Peyer's patch (tissue), 4 donors: ENCODE measurements at regions not wholly inside any gene's neighbourhood (a gene's known extent, or its start where the extent isn't known, plus 50 kb on each side); places are given as distances from the start of the nearest gene placed in this dataset.

Experiments used
- DNase-seq, 3 donors: peaks; one replicate each; pipeline ENCODE4 v3.0.0-alpha.2; 2017 to 2019
- H3K27ac ChIP-seq, 4 donors: fragments of 200-600 bp; sonication (generic); one replicate each; pipeline ENCODE4 v1.5.1; 2016 to 2019
- H3K27me3 ChIP-seq, 2 donors: fragments of 200-600 bp; sonication (generic); one replicate each; pipeline ENCODE4 v1.5.1; 2019
- H3K36me3 ChIP-seq, 3 donors: fragments of 200-600 bp; sonication (generic); one replicate each; pipeline ENCODE4 v1.5.1; 2016 to 2019
- H3K4me1 ChIP-seq, 4 donors: fragments of 200-600 bp; sonication (generic); one replicate each; pipeline ENCODE4 v1.5.1; 2016 to 2019
- H3K4me3 ChIP-seq, 4 donors: fragments of 200-600 bp; sonication (generic); 1 replicate in 3 of 4; 2 replicates in 1 of 4; pipeline ENCODE4 v1.5.1; 2016 to 2019; ENCODE audit warnings: mild to moderate bottlenecking in 1 of 4
- H3K9me3 ChIP-seq, 4 donors: fragments of 200-600 bp; sonication (generic); one replicate each; pipeline ENCODE4 v1.5.1; 2016 to 2019; ENCODE audit warnings: mild to moderate bottlenecking in 1 of 4
- POLR2A ChIP-seq, 2 donors: fragments of 450-650 bp; IDR thresholded peaks; one replicate each; pipeline ENCODE4 v1.5.1; 2017; ENCODE audit warnings: antibody characterized with exemption in 2 of 2, mild to moderate bottlenecking in 2 of 2, moderate library complexity in 2 of 2
- TF ChIP-seq, protein P1 (sequence below), 6 experiments: fragments of 450-650 bp in 4 of 6; fragments of 200-600 bp in 2 of 6; sonication (generic) in 1 of 6; IDR thresholded peaks; one replicate each; pipeline ENCODE4 v1.5.1; 2017 to 2019; ENCODE audit warnings: antibody characterized with exemption in 6 of 6, mild to moderate bottlenecking in 3 of 6, moderate library complexity in 1 of 6

DNA sequence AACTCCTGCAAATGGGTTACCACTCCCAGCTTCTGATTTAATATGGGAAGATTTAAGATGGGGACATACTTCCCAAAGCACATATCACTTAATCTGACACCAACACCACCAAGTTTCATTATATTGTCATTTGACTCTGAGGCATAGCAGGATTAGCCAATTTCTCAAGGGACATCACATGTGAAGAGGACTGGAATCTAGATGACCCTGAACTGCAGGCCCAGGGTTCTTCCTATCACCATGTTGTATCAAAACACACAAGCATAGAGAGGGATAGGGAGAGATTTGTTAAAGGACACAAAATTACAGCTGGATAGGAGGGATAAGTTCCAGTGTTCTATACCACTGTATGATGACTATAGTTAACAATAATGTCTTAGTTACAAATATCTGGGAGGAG, 168.3 kb upstream of the PPP2R2B start:
- H3K9me3 ChIP-seq, result no peaks in the 10 kb centered on the region
- no peaks in the 10 kb centered on the region for H3K4me1 ChIP-seq
- DNase-seq, result no peak
- no peak overlapping the region for H3K4me3 ChIP-seq
- H3K36me3 ChIP-seq, result no peaks in the 10 kb centered on the region
- TF ChIP-seq, protein P1, sequence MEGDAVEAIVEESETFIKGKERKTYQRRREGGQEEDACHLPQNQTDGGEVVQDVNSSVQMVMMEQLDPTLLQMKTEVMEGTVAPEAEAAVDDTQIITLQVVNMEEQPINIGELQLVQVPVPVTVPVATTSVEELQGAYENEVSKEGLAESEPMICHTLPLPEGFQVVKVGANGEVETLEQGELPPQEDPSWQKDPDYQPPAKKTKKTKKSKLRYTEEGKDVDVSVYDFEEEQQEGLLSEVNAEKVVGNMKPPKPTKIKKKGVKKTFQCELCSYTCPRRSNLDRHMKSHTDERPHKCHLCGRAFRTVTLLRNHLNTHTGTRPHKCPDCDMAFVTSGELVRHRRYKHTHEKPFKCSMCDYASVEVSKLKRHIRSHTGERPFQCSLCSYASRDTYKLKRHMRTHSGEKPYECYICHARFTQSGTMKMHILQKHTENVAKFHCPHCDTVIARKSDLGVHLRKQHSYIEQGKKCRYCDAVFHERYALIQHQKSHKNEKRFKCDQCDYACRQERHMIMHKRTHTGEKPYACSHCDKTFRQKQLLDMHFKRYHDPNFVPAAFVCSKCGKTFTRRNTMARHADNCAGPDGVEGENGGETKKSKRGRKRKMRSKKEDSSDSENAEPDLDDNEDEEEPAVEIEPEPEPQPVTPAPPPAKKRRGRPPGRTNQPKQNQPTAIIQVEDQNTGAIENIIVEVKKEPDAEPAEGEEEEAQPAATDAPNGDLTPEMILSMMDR (IDR thresholded peaks at IDR 0.05), result no peak
- H3K27ac ChIP-seq, result no peak overlapping the region
- no peaks in the 10 kb centered on the region for H3K27me3 ChIP-seq

DNA sequence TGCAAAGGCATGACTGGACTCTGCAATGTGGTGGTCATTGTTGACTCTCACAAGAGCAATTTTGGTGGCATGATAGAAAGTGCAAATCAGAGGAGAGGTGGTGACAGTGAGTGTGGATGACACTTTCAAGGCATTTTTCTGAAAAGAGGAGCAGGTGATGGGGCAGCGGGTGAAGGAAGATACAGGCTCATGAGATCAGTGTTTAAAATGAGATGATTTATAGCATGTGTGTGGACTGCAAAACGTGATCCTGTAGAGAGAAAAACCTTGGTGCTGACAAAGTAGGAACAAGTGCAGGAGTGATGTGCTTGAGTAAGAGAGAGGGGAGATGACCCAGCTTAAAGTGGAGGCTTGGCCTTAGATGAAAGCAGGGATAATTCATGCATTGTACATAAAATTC, 171.2 kb upstream of the PPP2R2B start:
- Histone ChIP-seq H3K27me3 (no peaks in the 10 kb centered on the region), H3K9me3 (no peaks in the 10 kb centered on the region), H3K36me3 (no peaks in the 10 kb centered on the region), H3K4me1 (no peaks in the 10 kb centered on the region), H3K27ac (no peak overlapping the region), H3K4me3 (no peak overlapping the region)
- no peak for TF ChIP-seq POLR2A (IDR thresholded peaks at IDR 0.05)
- TF ChIP-seq, protein P1 (IDR thresholded peaks at IDR 0.05), result no peak
- DNase-seq, result no peak

DNA sequence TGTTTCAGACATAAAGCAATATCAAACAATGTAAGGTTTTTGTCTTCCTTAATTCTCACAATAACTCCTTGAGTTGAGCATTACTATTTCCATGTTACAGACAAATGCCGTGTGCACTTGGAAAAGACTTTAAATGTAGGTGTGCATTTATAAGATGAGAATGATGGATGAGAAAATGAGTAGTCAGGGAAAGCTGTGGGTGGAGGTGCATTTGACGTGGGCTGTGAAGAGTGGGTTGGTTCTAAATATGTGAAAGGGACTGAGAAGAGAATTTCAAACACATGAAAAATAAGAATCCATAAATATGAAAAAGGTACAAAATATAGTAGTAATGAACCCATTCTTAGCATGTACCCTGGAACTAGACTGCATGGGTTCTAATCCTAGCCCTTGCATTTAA, 171.6 kb upstream of the PPP2R2B start:
- no peak for DNase-seq
- no peak overlapping the region for H3K4me3 ChIP-seq
- H3K27ac ChIP-seq, result no peak overlapping the region
- no peaks in the 10 kb centered on the region for H3K36me3 ChIP-seq
- H3K27me3 ChIP-seq, result no peaks in the 10 kb centered on the region
- no peaks in the 10 kb centered on the region for H3K4me1 ChIP-seq
- TF ChIP-seq, protein P1 (IDR thresholded peaks at IDR 0.05), result no peak
- TF ChIP-seq POLR2A (IDR thresholded peaks at IDR 0.05), result no peak
- H3K9me3 ChIP-seq, result no peaks in the 10 kb centered on the region

DNA sequence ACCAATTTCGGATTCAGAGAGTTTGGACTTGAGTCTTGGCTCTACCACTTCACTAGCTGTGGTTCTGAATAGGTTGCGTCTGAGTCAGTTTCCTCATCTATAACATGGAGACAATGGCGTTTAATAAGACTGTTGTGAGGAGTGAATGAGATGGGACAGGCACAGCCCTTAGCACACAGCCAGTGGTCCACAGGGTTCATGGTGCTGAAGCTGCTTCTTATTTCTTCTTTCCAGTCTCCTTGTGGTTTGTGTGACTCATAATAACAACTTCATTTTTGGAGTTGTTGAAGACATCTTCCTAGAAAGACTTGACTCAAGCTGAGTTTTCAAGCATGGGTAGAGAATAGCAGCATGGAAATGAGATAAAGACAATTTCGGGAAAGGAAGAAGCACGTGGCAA, 172.6 kb upstream of the PPP2R2B start:
- Histone ChIP-seq H3K27me3 (no peaks in the 10 kb centered on the region), H3K36me3 (no peaks in the 10 kb centered on the region), H3K9me3 (no peaks in the 10 kb centered on the region), H3K4me1 (no peaks in the 10 kb centered on the region), H3K27ac (no peak overlapping the region), H3K4me3 (no peak overlapping the region)
- no peak for TF ChIP-seq POLR2A (IDR thresholded peaks at IDR 0.05)
- TF ChIP-seq, protein P1 (IDR thresholded peaks at IDR 0.05), result no peak
- no peak for DNase-seq

DNA sequence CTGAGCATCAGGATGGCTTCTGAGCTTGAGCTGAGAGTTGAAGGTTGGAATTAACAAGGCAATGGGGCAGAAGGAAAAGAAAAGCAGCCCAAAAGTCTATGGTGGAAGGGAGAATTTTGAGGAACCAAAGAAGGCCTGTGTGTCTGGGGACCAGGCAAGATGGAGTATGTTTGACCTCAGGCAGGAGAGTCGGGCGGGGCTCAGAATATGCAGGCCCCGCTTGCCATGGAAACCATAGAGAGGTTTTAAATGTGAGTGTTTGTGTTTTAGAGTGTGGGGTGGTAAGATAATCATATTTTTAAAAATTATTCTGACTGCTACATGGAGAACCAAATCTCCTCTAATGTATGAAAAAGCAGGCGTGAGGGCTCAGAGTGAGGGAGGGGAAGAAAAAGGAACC, 174.0 kb upstream of the PPP2R2B start:
- DNase-seq, result no peak
- no peak overlapping the region for H3K27ac ChIP-seq
- no peaks in the 10 kb centered on the region for H3K27me3 ChIP-seq

More for the DNA sequence above, 174.0 kb upstream of the PPP2R2B start:
- TF ChIP-seq, protein P1 (IDR thresholded peaks at IDR 0.05), result no peak
- no peak for TF ChIP-seq POLR2A (IDR thresholded peaks at IDR 0.05)
- H3K4me3 ChIP-seq, result no peak overlapping the region
- no peaks in the 10 kb centered on the region for H3K4me1 ChIP-seq
- no peaks in the 10 kb centered on the region for H3K9me3 ChIP-seq
- H3K36me3 ChIP-seq, result no peaks in the 10 kb centered on the region
